MM.1S (cell line): ENCODE measurements at regions not wholly inside any gene's neighbourhood (a gene's known extent, or its start where the extent isn't known, plus 50 kb on each side); places are given as distances from the start of the nearest gene placed in this dataset.
A peak's percentile ranks its signal among the peaks of the same experiment; 100 is the strongest.
"Not testable (repeated sequence)": the region's sequence is repeated elsewhere in the genome, so short reads cannot be mapped to it uniquely, and the experiment has no call there.

Source experiments
- DNase-seq: peaks from one replicate; pipeline ENCODE4 v3.0.0-alpha.2; 2015
- H2AFZ ChIP-seq: fragments of 300-600 bp; sonication (generic); 2 replicates; pipeline ENCODE4 v1.6.0; 2016; ENCODE audit warnings: antibody characterized with exemption, low read length
- H3F3A ChIP-seq: fragments of 300-600 bp; sonication (generic); 2 replicates; pipeline ENCODE4 v1.6.1; 2016; ENCODE audit warnings: mild to moderate bottlenecking, antibody characterized with exemption, low read length, moderate library complexity, mixed read lengths; ENCODE audit not compliant: insufficient read depth
- H3K27ac ChIP-seq: fragments of 300-600 bp; sonication (generic); 2 replicates; pipeline ENCODE4 v1.5.1; 2016; ENCODE audit warnings: mild to moderate bottlenecking, low read length
- H3K27me3 ChIP-seq: fragments of 300-600 bp; sonication (generic); replicated peaks from 2 replicates; pipeline ENCODE4 v1.6.0; 2016; ENCODE audit warnings: low read length; ENCODE audit not compliant: insufficient read depth
- H3K36me3 ChIP-seq: fragments of 300-600 bp; sonication (generic); replicated peaks from 2 replicates; pipeline ENCODE4 v1.6.1; 2016; ENCODE audit warnings: mild to moderate bottlenecking, low read length, mixed read lengths; ENCODE audit not compliant: insufficient read depth
- H3K4me1 ChIP-seq: fragments of 300-600 bp; sonication (generic); 2 replicates; pipeline ENCODE4 v1.6.1; 2016; ENCODE audit warnings: low read length, mixed read lengths
- H3K4me2 ChIP-seq: fragments of 300-600 bp; sonication (generic); 2 replicates; pipeline ENCODE4 v1.6.0; 2016; ENCODE audit warnings: low read depth, low read length
- H3K4me3 ChIP-seq: fragments of 300-600 bp; sonication (generic); 2 replicates; pipeline ENCODE4 v1.5.1; 2016; ENCODE audit warnings: low read length, mixed read lengths
- H3K79me2 ChIP-seq: fragments of 300-600 bp; sonication (generic); 2 replicates; pipeline ENCODE4 v1.6.1; 2016; ENCODE audit warnings: mixed run types, low read length, mixed read lengths
- H3K9ac ChIP-seq: fragments of 300-600 bp; sonication (generic); 2 replicates; pipeline ENCODE4 v1.6.1; 2016; ENCODE audit warnings: low read length, mixed read lengths
- H3K9me2 ChIP-seq: fragments of 300-600 bp; sonication (generic); replicated peaks from 2 replicates; pipeline ENCODE4 v1.6.1; 2016; ENCODE audit warnings: mild to moderate bottlenecking, low read length, mixed read lengths; ENCODE audit not compliant: insufficient read depth
- H3K9me3 ChIP-seq: fragments of 300-600 bp; sonication (generic); replicated peaks from 2 replicates; pipeline ENCODE4 v1.6.1; 2016; ENCODE audit warnings: mild to moderate bottlenecking, low read length, mixed read lengths; ENCODE audit not compliant: insufficient read depth
- H4K20me1 ChIP-seq: fragments of 300-600 bp; sonication (generic); 2 replicates; pipeline ENCODE4 v1.6.1; 2016; ENCODE audit warnings: mild to moderate bottlenecking, low read length, moderate library complexity, mixed read lengths; ENCODE audit not compliant: insufficient read depth
- EZH2 ChIP-seq: fragments of 300-600 bp; sonication (generic); optimal IDR thresholded peaks from 2 replicates; pipeline ENCODE3; 2017; ENCODE audit warnings: low read depth, mild to moderate bottlenecking, antibody characterized with exemption, low read length, mixed read lengths
- EZH2phosphoT487 ChIP-seq: fragments of 300-600 bp; sonication (generic); IDR thresholded peaks from 2 replicates; pipeline ENCODE4 v1.6.1; 2018; ENCODE audit warnings: antibody characterized with exemption, low read length
- TF ChIP-seq, protein P1 (sequence below): fragments of 300-600 bp; sonication (generic); IDR thresholded peaks from 2 replicates; pipeline ENCODE4 v1.5.1; 2016; ENCODE audit warnings: antibody characterized with exemption, low read length, mixed read lengths

DNA sequence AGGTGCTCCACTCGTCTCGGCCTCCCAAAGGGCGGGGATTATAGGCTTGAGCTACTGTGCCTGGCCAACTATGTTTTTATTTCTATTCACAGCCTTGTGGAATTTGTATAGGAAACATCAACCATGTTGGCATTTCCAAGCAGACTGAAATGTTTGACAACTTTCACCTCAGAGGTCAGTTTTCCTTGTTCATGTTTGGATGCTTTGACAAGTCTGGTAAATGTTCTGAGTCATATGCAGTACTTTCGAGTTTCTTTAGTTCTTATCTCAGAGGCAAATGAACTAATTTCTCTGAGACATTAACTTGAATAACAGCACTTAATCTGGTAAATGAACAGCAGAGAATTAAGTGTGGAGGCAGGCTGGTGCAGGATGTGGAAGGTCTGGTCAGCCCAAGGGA lies 373.4 kb upstream of the SYNCRIP start:
- no peaks in the 10 kb centered on the region for H4K20me1 ChIP-seq
- no peak overlapping the region for H3K4me2 ChIP-seq
- TF ChIP-seq, protein P1, sequence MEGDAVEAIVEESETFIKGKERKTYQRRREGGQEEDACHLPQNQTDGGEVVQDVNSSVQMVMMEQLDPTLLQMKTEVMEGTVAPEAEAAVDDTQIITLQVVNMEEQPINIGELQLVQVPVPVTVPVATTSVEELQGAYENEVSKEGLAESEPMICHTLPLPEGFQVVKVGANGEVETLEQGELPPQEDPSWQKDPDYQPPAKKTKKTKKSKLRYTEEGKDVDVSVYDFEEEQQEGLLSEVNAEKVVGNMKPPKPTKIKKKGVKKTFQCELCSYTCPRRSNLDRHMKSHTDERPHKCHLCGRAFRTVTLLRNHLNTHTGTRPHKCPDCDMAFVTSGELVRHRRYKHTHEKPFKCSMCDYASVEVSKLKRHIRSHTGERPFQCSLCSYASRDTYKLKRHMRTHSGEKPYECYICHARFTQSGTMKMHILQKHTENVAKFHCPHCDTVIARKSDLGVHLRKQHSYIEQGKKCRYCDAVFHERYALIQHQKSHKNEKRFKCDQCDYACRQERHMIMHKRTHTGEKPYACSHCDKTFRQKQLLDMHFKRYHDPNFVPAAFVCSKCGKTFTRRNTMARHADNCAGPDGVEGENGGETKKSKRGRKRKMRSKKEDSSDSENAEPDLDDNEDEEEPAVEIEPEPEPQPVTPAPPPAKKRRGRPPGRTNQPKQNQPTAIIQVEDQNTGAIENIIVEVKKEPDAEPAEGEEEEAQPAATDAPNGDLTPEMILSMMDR = no peak
- TF ChIP-seq EZH2phosphoT487 = no peak
- no peak for TF ChIP-seq EZH2

GRCh38 chr6:86012991-86013390 lies 370.3 kb upstream of the SYNCRIP start:
- not testable (repeated sequence) for H3K79me2 ChIP-seq, H3K4me1 ChIP-seq, H3K4me2 ChIP-seq, H3K27me3 ChIP-seq, DNase-seq, H3F3A ChIP-seq, H4K20me1 ChIP-seq, H3K27ac ChIP-seq, H3K36me3 ChIP-seq, H2AFZ ChIP-seq, H3K9me2 ChIP-seq, H3K9me3 ChIP-seq, H3K9ac ChIP-seq, H3K4me3 ChIP-seq

More for the DNA sequence above, 373.4 kb upstream of the SYNCRIP start:
- Histone ChIP-seq H3F3A (no peaks in the 10 kb centered on the region), H3K27me3 (no peaks in the 10 kb centered on the region), H3K9ac (no peak overlapping the region), H2AFZ (no peak overlapping the region), H3K9me3 (no peaks in the 10 kb centered on the region), H3K27ac (no peak overlapping the region), H3K79me2 (no peaks in the 10 kb centered on the region), H3K4me1 (no peaks in the 10 kb centered on the region), H3K9me2 (no peaks in the 10 kb centered on the region), H3K4me3 (no peak overlapping the region), H3K36me3 (no peaks in the 10 kb centered on the region)
- no peak for DNase-seq

- H3K27me3 ChIP-seq = no peaks in the 10 kb centered on the region
- H3K4me3 ChIP-seq = no peak overlapping the region
- H3K79me2 ChIP-seq = no peaks in the 10 kb centered on the region
- no peak overlapping the region for H2AFZ ChIP-seq
- no peaks in the 10 kb centered on the region for H3K4me1 ChIP-seq
- no peaks in the 10 kb centered on the region for H3K9me2 ChIP-seq
- H4K20me1 ChIP-seq = no peaks in the 10 kb centered on the region
- no peak overlapping the region for H3K9ac ChIP-seq
- no peak for DNase-seq
- H3F3A ChIP-seq = no peaks in the 10 kb centered on the region
- no peaks in the 10 kb centered on the region for H3K36me3 ChIP-seq
- no peaks in the 10 kb centered on the region for H3K9me3 ChIP-seq
- TF ChIP-seq EZH2 = no peak
- TF ChIP-seq, protein P1 = no peak
- no peak for TF ChIP-seq EZH2phosphoT487
- no peak overlapping the region for H3K4me2 ChIP-seq
- H3K27ac ChIP-seq = no peak overlapping the region
Measured at GRCh38 chr6:86010915-86011786, 368.5 kb upstream of the SYNCRIP start.

GRCh38 chr6:85997206-85997605 lies 354.5 kb upstream of the SYNCRIP start:
- Histone ChIP-seq H3K27ac (no peak overlapping the region), H3K9ac (no peak overlapping the region), H3K27me3 (no peaks in the 10 kb centered on the region), H3F3A (no peaks in the 10 kb centered on the region), H3K4me2 (no peak overlapping the region; the same call in 1 of the 2 replicates), H3K9me2 (no peaks in the 10 kb centered on the region), H3K79me2 (no peaks in the 10 kb centered on the region), H3K9me3 (no peaks in the 10 kb centered on the region), H3K36me3 (no peaks in the 10 kb centered on the region), H4K20me1 (no peaks in the 10 kb centered on the region), H3K4me1 (peaks cover 4% of the 10 kb centered on the region; the same call in 1 of the 2 replicates), H3K4me3 (no peak overlapping the region), H2AFZ (peak overlapping the region; percentile 45; the same call in 1 of the 2 replicates)
- DNase-seq = peak; percentile 55
- TF ChIP-seq EZH2phosphoT487 = no peak
- no peak for TF ChIP-seq EZH2
- TF ChIP-seq, protein P1 = no peak
